ENCODE measurements at regions not wholly inside any gene's neighbourhood (a gene's known extent, or its start where the extent isn't known, plus 50 kb on each side); places are given as distances from the start of the nearest gene placed in this dataset.

DNA sequence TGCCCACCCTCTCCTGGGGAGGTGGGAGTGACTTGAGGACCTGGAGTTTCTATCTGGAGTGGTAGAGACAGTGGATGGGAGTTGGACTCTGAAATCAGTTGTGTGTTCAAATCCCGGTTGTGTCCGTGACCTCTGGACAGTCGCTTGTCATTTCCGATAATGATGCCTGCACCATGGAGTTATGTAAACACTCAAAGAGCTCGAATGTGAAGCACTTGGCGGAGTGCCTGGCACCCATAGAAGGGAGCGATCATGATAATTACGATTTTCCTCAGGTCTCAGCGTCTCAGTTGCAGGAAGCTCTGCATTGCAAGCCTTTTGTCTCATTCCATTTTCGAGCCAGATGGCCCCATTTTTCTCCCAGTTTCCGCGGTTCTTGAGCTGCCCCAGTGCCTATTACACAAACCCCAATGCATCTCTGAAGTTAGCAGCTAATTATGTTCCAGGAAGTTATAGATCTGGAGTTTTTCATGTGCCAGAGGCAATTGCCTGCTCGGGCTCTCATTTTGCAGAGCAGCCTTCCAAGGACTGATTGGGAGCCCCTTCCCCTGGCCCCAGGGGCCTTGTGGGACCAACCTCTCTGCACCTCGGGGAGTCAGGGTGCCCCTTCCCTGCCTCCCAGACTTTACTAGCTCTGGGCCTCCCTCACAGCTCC lies 175.5 kb upstream of the MVB12B start (continued):
- TF ChIP-seq REST (IDR thresholded peaks at IDR 0.05; ENCODE audit: unreplicated experiment) (no peak), POLR2AphosphoS5 (IDR thresholded peaks at IDR 0.05; ENCODE audit: low read depth) (no peak), CTCF (conservative IDR thresholded peaks at IDR 0.05; ENCODE audit: low read depth in 2 of 2) (no peak), STAT1 (IDR thresholded peaks at IDR 0.05; ENCODE audit: unreplicated experiment) (no peak), JUNB (IDR thresholded peaks at IDR 0.05; ENCODE audit: unreplicated experiment) (no peak)

DNA sequence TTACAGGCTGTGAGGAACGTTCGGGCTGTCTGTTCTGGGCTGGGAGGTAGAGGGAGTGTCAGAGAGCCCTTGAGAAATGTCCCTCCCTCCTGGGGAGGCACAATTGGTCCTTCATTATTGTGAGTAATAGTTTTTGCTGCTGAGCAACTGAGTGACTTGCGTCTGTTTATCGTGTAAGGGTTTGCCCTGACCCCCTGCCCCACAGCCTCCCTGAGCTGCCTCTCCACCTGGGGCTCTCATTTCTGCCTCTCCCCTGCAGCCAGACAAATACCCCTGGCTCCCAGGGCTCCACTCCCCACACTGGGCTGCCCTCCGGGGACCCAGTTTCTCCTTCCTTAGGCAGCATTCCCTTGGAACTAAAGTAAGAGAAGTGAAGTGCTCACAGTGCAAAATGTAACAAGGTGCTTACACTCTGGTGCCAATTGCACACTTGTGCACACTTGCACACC lies 174.9 kb upstream of the MVB12B start:
- H3K27ac ChIP-seq (ENCODE audit: low read depth) = no peak overlapping the region
- H3K9me2 ChIP-seq (ENCODE audit: insufficient read depth) = peaks cover 9% of the 10 kb centered on the region; the same call in 1 of the 2 replicates
- no peaks in the 10 kb centered on the region for H3K79me2 ChIP-seq (replicated peaks; ENCODE audit: insufficient read depth)
- DNase-seq (ENCODE audit: low spot score) = no peak
- Mint-ChIP-seq H3K4me3 (no peak overlapping the region), H3K27ac (no peak overlapping the region), H3K36me3 (ENCODE audit: low read depth) (no peaks in the 10 kb centered on the region), H3K27me3 (ENCODE audit: insufficient read depth, low read depth, poor library complexity) (peaks cover 24% of the 10 kb centered on the region), H3K9me3 (no peaks in the 10 kb centered on the region), H3K4me1 (peaks cover 5% of the 10 kb centered on the region)
- H3K4me3 ChIP-seq = no peak overlapping the region
- H3K36me3 ChIP-seq (ENCODE audit: insufficient read depth) = no peaks in the 10 kb centered on the region
- no peaks in the 10 kb centered on the region for H3F3A ChIP-seq (replicated peaks; ENCODE audit: low read depth)
- no peak overlapping the region for H3K4me2 ChIP-seq
- peaks cover 2% of the 10 kb centered on the region; the same call in 1 of the 2 replicates for H3K4me1 ChIP-seq (ENCODE audit: insufficient read depth)
- peaks cover 15% of the 10 kb centered on the region for H3K27me3 ChIP-seq (ENCODE audit: insufficient read depth)
- no peaks in the 10 kb centered on the region for H4K20me1 ChIP-seq (replicated peaks; ENCODE audit: insufficient read depth)
- ATAC-seq = no peak; the same call in 2 of the 3 replicates
- H2AFZ ChIP-seq = no peak overlapping the region
- TF ChIP-seq ZNF331 (CRISPR knock-in tag; IDR thresholded peaks at IDR 0.05; ENCODE audit: low read depth) (no peak), CTCF (conservative IDR thresholded peaks at IDR 0.05; ENCODE audit: low read depth in 2 of 2) (no peak), ZNF462 (CRISPR knock-in tag; IDR thresholded peaks at IDR 0.05) (no peak), JUNB (IDR thresholded peaks at IDR 0.05; ENCODE audit: unreplicated experiment) (no peak), POLR2AphosphoS5 (IDR thresholded peaks at IDR 0.05; ENCODE audit: low read depth) (no peak), ZNF114 (CRISPR knock-in tag; IDR thresholded peaks at IDR 0.05) (no peak)

Data from GM23338 (cell line).